Neural progenitor cell (in vitro differentiated cells): ENCODE measurements at regions not wholly inside any gene's neighbourhood (a gene's known extent, or its start where the extent isn't known, plus 50 kb on each side); places are given as distances from the start of the nearest gene placed in this dataset.

Experiments used
- EZH2 ChIP-seq: fragments of 200-600 bp; sonication (generic); IDR thresholded peaks from 2 replicates; pipeline ENCODE4 v1.6.1; 2017; ENCODE audit warnings: antibody characterized with exemption, mild to moderate bottlenecking, moderate library complexity
- TF ChIP-seq, protein P1 (sequence below): fragments of 200-600 bp; sonication (generic); IDR thresholded peaks from 2 replicates; pipeline ENCODE4 v1.5.1; 2017; ENCODE audit warnings: antibody characterized with exemption, mild to moderate bottlenecking

DNA sequence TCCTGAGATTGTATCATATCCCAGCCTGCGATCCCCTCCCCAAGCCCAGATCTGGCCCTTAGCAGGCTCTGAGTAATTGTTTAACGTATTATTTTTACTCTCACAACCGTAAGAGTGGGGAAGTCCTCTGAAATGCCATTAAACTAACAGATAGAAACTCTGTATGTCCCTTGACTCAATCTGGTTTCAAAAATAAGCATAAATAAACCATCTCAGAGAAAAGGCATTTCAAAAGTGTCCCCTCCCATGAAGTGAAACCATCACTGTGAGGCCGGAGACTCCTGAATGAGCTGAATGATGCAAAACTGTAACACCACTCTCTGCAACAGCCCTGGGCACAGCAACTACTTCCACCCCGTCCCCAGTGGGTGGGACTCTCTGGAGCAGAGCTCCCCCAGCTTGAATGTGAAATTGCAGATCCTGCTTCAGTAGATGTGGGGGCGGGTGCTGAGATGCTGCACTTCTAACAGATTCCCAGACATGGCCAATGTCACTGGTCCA, 104.1 kb downstream of the SYF2 start:
- TF ChIP-seq, protein P1, sequence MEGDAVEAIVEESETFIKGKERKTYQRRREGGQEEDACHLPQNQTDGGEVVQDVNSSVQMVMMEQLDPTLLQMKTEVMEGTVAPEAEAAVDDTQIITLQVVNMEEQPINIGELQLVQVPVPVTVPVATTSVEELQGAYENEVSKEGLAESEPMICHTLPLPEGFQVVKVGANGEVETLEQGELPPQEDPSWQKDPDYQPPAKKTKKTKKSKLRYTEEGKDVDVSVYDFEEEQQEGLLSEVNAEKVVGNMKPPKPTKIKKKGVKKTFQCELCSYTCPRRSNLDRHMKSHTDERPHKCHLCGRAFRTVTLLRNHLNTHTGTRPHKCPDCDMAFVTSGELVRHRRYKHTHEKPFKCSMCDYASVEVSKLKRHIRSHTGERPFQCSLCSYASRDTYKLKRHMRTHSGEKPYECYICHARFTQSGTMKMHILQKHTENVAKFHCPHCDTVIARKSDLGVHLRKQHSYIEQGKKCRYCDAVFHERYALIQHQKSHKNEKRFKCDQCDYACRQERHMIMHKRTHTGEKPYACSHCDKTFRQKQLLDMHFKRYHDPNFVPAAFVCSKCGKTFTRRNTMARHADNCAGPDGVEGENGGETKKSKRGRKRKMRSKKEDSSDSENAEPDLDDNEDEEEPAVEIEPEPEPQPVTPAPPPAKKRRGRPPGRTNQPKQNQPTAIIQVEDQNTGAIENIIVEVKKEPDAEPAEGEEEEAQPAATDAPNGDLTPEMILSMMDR, result no peak
- no peak for TF ChIP-seq EZH2
